GM19455 (cell line): ENCODE measurements at regions not wholly inside any gene's neighbourhood (a gene's known extent, or its start where the extent isn't known, plus 50 kb on each side); places are given as distances from the start of the nearest gene placed in this dataset.
"Not testable (repeated sequence)": the region's sequence is repeated elsewhere in the genome, so short reads cannot be mapped to it uniquely, and the experiment has no call there.

Experiments used
- ATAC-seq: cut with Tn5 transposase; IDR thresholded peaks from one replicate; pipeline ENCODE4 v1.9.1; 2021; ENCODE audit not compliant: unreplicated experiment

GRCh38 chr6:145538989-145539388, 196.3 kb downstream of the EPM2A start:
- no peak for ATAC-seq

GRCh38 chr6:145539831-145540230, 195.5 kb downstream of the EPM2A start:
- ATAC-seq = no peak

- no peak for ATAC-seq
These were observed 194.6 kb downstream of the EPM2A start for GRCh38 chr6:145540741-145541140.

- ATAC-seq = no peak
These were observed 191.3 kb downstream of the EPM2A start for GRCh38 chr6:145544041-145544440.

GRCh38 chr6:145544514-145544913, 190.8 kb downstream of the EPM2A start:
- no peak for ATAC-seq

GRCh38 chr6:145546265-145546664, 189.1 kb downstream of the EPM2A start:
- ATAC-seq = no peak

- no peak for ATAC-seq
These were observed 187.6 kb downstream of the EPM2A start for GRCh38 chr6:145547594-145548335.

GRCh38 chr6:145548933-145549648, 186.2 kb downstream of the EPM2A start:
- no peak for ATAC-seq

- ATAC-seq = no peak
These were observed 184.2 kb downstream of the EPM2A start for GRCh38 chr6:145551164-145551563.

GRCh38 chr6:145555084-145555483, 180.2 kb downstream of the EPM2A start:
- no peak for ATAC-seq

GRCh38 chr6:145557474-145557873, 177.8 kb downstream of the EPM2A start:
- ATAC-seq = no peak

- no peak for ATAC-seq
These were observed 175.5 kb downstream of the EPM2A start for GRCh38 chr6:145559836-145560235.

- no peak for ATAC-seq
These were observed 173.9 kb downstream of the EPM2A start for GRCh38 chr6:145561095-145562072.

- ATAC-seq = no peak
These were observed 172.3 kb downstream of the EPM2A start for GRCh38 chr6:145562771-145563615.

- ATAC-seq = no peak
These were observed 170.8 kb downstream of the EPM2A start for GRCh38 chr6:145564553-145564952.

GRCh38 chr6:145567684-145568252, 167.6 kb downstream of the EPM2A start:
- no peak for ATAC-seq

- ATAC-seq = no peak
These were observed 166.2 kb downstream of the EPM2A start for GRCh38 chr6:145569140-145569539.

- not testable (repeated sequence) for ATAC-seq
These were observed 165.0 kb downstream of the EPM2A start for GRCh38 chr6:145570336-145570735.

- ATAC-seq = not testable (repeated sequence)
These were observed 161.1 kb downstream of the EPM2A start for GRCh38 chr6:145574269-145574668.
